HG02981 (cell line): ENCODE measurements at regions not wholly inside any gene's neighbourhood (a gene's known extent, or its start where the extent isn't known, plus 50 kb on each side); places are given as distances from the start of the nearest gene placed in this dataset.

Source experiments
- ATAC-seq: cut with Tn5 transposase; IDR thresholded peaks from one replicate; pipeline ENCODE4 v1.9.1; 2021; ENCODE audit warnings: mild to moderate bottlenecking, moderate library complexity; ENCODE audit not compliant: unreplicated experiment

GRCh38 chr13:73370066-73370465 lies 311.3 kb downstream of the KLF5 start:
- no peak for ATAC-seq

GRCh38 chr13:73369095-73369494 lies 310.3 kb downstream of the KLF5 start:
- ATAC-seq: no peak

DNA sequence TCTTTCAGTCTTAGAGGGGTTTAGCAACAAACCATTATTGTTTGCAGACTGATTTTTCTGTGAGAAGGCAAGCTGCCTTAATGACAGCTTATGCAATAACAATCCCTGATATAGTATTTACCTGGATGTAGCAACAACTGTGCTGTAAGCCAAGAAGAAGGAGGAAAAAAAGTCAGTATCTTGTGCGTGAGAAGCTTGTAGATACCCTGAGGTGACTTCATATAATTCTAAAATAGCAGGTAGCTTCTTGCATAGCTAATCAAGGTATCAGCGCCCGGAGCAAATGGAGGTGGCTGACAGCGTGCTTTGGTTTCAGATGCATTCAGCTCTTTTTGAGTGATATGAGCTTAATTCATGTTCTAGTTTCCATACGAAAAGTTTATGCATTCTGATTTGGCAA lies 309.8 kb downstream of the KLF5 start:
- no peak for ATAC-seq

GRCh38 chr13:73367886-73368285 lies 309.1 kb downstream of the KLF5 start:
- no peak for ATAC-seq

DNA sequence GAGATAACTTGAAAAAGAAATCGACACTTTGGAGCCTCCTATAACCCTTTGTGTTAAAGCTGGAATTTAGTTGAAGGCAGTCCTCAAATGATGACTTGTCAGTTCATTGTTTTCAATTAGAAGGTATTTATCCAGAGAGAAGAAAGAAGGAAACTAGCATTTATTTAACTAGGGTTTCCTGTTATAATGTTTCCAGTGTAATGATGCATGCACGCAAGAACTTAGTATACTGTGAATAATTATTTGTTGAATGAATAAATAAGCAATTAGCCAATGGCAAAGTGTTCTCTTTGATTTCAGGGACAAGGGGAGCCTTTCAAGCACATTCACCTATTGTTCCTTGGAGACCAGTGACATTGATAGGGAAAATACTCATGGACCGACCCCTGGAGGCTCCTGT lies 307.4 kb downstream of the KLF5 start:
- ATAC-seq: no peak

DNA sequence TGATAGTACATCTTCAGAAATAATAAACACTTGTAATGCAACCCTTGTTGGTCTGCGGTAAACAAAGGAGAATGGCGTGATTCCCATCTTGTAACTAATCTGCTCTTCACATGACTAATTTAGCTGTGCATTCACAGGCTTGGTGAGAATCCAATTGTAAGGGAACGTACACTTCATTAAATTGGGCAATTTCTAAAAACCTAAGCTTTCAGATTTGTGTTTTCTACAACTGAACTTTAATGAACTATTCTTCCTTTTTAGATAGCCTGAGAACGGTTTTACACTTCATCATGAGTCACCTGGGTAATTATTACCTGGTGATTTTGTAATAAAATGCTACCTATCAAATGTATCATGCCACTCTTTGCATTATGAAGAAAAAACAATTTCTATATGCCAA lies 306.9 kb downstream of the KLF5 start:
- ATAC-seq: no peak

GRCh38 chr13:73365252-73365651 lies 306.4 kb downstream of the KLF5 start:
- no peak for ATAC-seq

GRCh38 chr13:73364736-73365135 lies 305.9 kb downstream of the KLF5 start:
- ATAC-seq: no peak

DNA sequence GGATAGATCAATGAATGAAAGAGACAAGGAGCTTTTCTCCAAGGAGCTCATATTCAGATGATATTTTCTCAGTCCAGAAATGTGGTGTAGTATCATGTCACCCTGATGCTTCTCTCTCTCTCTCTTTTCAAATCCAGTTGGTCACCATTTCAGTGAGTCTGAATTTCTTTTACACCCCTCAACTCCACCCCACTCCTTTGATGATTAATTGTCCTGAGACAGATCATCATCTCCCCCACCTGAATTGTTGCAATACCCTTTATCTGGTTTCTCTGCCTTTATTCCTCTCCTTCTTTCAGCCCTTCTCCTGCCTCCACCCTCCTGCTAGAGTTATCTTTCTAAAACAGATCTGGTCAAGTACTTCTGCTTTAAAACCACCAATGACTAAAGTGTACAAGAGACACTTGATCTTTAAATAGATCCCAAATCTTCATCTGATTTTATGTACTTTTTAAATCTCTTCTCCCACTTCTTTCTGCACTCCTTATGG lies 299.8 kb downstream of the KLF5 start:
- ATAC-seq: no peak

DNA sequence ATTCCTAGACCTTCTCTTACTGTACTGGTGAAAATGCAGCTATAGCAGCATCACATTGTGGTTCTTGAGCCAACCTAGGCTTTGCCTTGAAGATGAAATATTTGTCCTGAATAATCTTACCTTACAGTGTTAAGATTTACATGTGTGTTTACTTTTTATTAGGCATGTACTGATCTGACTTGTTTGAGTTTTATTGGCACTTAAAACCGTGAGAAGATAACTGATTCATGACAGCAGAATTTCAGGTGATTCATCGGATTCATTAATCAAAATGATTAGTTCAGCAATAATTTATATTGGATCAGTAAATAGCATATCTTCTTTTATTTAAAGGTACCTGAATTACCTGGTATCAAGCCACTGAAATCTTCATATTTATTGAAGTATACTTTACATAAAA lies 296.3 kb downstream of the KLF5 start:
- ATAC-seq: no peak

DNA sequence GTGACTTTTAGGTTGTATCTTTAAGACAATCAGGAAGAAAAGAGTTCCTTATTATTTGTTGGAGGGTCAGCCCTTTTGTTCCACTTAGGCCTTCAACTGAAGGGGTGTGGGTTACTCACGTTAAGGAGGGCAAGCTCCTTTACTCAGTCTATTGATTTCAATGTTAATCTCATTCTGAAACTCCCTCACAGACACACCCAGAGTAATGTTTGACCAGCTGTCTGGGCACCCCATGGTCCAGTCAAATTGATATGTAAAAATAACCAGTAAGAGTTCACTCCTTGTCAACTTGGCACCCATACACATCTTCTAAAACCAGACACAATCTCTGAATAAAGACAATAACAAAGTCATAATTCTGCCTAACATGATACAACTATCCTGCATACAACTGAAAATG lies 292.9 kb downstream of the KLF5 start:
- no peak for ATAC-seq

- no peak for ATAC-seq
Observed at GRCh38 chr13:73341748-73342147, 282.9 kb downstream of the KLF5 start.

- ATAC-seq: no peak
Observed at GRCh38 chr13:73340069-73340468, 281.3 kb downstream of the KLF5 start.

- no peak for ATAC-seq
Observed at GRCh38 chr13:73339086-73339485, 280.3 kb downstream of the KLF5 start.

GRCh38 chr13:73338389-73338788 lies 279.6 kb downstream of the KLF5 start:
- ATAC-seq: no peak

DNA sequence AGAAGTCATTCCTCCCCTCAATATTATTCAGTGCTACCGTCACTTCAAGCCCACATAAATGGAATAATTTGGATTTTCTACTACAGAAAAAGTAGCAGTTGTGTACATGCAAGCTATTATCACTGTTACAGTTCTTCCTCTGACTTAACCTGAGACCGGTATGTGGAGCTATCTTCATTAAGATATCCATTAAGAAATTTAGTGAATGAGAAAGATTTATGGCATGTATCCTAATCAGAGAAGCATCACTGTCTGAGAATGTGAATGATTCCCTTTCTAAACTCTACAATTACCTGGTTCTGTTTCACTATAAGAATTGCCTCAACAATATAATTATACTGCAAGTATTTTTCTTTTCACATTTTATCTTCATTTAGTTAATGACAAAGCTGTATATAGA lies 278.7 kb downstream of the KLF5 start:
- no peak for ATAC-seq

GRCh38 chr13:73336773-73337172 lies 278.0 kb downstream of the KLF5 start:
- no peak for ATAC-seq

GRCh38 chr13:73335944-73336343 lies 277.1 kb downstream of the KLF5 start:
- no peak for ATAC-seq

DNA sequence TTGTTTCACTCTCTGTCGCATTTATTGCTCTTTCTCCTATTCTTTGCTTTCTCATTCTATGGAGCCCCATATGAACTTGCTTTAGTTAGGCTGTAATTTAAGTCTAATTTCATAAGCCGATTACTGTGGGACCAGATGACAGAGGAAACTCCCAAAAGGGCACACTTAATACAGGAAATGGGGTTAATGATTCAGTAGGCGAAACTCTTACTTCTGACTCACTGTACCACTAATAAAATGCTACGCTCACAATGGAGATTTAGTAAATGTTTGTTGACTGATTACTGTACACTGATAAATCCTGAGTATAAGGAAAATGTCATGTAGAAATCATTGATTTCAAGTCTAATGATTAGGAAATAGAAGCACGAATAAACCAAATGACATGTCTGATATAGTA lies 276.4 kb downstream of the KLF5 start:
- peak; percentile 99 for ATAC-seq

GRCh38 chr13:73334445-73334844 lies 275.6 kb downstream of the KLF5 start:
- no peak for ATAC-seq

- no peak for ATAC-seq
Observed at GRCh38 chr13:73331556-73331955, 272.8 kb downstream of the KLF5 start.

DNA sequence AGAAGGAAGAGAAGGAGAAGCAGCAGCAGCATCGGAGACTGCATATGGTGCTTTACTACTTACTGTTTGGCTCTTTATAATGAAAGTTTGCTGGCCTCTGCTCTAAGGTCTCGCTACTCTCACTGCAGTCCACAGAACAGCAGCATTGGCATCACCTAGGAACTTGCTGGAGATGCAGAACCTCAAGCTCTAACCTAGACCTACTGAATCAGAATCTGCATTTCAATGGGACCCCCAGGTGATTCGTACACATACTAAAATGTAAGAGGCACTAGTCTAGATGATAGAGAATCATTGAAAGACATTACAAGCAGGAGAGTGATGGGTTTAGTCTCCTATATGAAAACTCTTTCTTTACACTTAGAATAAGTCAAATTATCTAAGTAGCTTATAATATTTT lies 270.6 kb downstream of the KLF5 start:
- no peak for ATAC-seq

DNA sequence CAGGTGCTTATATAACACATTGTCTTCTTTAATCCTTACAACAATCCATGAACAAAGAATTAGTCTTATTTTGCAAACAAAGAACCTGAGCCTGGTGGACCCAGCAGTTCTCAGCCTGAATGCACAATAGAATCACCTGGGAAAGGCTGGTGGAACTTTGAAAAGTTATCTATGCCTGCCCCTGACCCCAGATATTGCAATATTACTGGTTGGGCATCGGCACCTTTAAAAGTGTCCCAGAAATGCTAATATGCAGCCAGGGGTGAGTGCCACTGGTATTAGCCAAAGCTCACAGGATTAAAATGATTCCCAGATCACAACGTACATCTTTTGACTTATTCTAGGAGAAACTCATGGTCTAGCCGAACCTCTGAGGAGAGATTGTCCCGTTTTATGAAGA lies 268.8 kb downstream of the KLF5 start:
- no peak for ATAC-seq
